COLO668 (cell line): ENCODE measurements at regions not wholly inside any gene's neighbourhood (a gene's known extent, or its start where the extent isn't known, plus 50 kb on each side); places are given as distances from the start of the nearest gene placed in this dataset.
"Not testable (repeated sequence)": the region's sequence is repeated elsewhere in the genome, so short reads cannot be mapped to it uniquely, and the experiment has no call there.

Source experiments
- DNase-seq: peaks from one replicate; lab custom pipeline; 2025; ENCODE audit not compliant: unreplicated experiment; lab: John Stamatoyannopoulos, UW

GRCh38 chr11:81990659-81991443, 742.8 kb downstream of the FAM181B start:
- no peak for DNase-seq

GRCh38 chr11:81989093-81989492, 744.6 kb downstream of the FAM181B start:
- DNase-seq: no peak

GRCh38 chr11:81987829-81988472, 745.7 kb downstream of the FAM181B start:
- no peak for DNase-seq

GRCh38 chr11:81986556-81987161, 747.0 kb downstream of the FAM181B start:
- DNase-seq: no peak

GRCh38 chr11:81979448-81979847, 754.2 kb downstream of the FAM181B start:
- no peak for DNase-seq

- no peak for DNase-seq
Observed at GRCh38 chr11:81975261-81975900, 758.3 kb downstream of the FAM181B start.

GRCh38 chr11:81970886-81971285, 762.8 kb downstream of the FAM181B start:
- no peak for DNase-seq

GRCh38 chr11:81967242-81967641, 766.4 kb downstream of the FAM181B start:
- no peak for DNase-seq

- DNase-seq: no peak
Observed at GRCh38 chr11:81966340-81966739, 767.3 kb downstream of the FAM181B start.

GRCh38 chr11:81963018-81963417, 770.6 kb downstream of the FAM181B start:
- DNase-seq: no peak

GRCh38 chr11:81960443-81960842, 773.2 kb downstream of the FAM181B start:
- DNase-seq: no peak

- DNase-seq: no peak
Observed at GRCh38 chr11:81959341-81959740, 774.3 kb downstream of the FAM181B start.

- DNase-seq: not testable (repeated sequence)
Observed at GRCh38 chr11:81954301-81954700, 779.4 kb downstream of the FAM181B start.

- DNase-seq: no peak
Observed at GRCh38 chr11:81946831-81947230, 786.8 kb downstream of the FAM181B start.

GRCh38 chr11:81942646-81943045, 791.0 kb downstream of the FAM181B start:
- DNase-seq: no peak

- no peak for DNase-seq
Observed at GRCh38 chr11:81941998-81942397, 791.7 kb downstream of the FAM181B start.

- no peak for DNase-seq
Observed at GRCh38 chr11:81932303-81932702, 801.4 kb downstream of the FAM181B start.

- DNase-seq: no peak
Observed at GRCh38 chr11:81920205-81920604, 813.5 kb downstream of the FAM181B start.

GRCh38 chr11:81916451-81916850, 817.2 kb downstream of the FAM181B start:
- no peak for DNase-seq

- DNase-seq: no peak
Observed at GRCh38 chr11:81915045-81915444, 818.6 kb downstream of the FAM181B start.

- no peak for DNase-seq
Observed at GRCh38 chr11:81913793-81914192, 819.9 kb downstream of the FAM181B start.

- DNase-seq: no peak
Observed at GRCh38 chr11:81907996-81908395, 825.7 kb downstream of the FAM181B start.
